RWPE2 (cell line): ENCODE measurements at regions not wholly inside any gene's neighbourhood (a gene's known extent, or its start where the extent isn't known, plus 50 kb on each side); places are given as distances from the start of the nearest gene placed in this dataset.
"Not testable (repeated sequence)": the region's sequence is repeated elsewhere in the genome, so short reads cannot be mapped to it uniquely, and the experiment has no call there.

Source experiments
- ATAC-seq: fragments of 200-7000 bp; cut with Tn5 transposase; 3 replicates; pipeline ENCODE4 v1.9.1; 2021; ENCODE audit warnings: low read depth
- DNase-seq: peaks from one replicate; pipeline ENCODE4 v3.0.0-alpha.2; 2020; ENCODE audit warnings: low spot score
- H3K27ac ChIP-seq: fragments of 450-650 bp; 2 replicates; pipeline ENCODE4 v1.5.1; 2017; ENCODE audit warnings: mild to moderate bottlenecking; ENCODE audit not compliant: poor library complexity, severe bottlenecking
- H3K27me3 ChIP-seq: fragments of 250-450 bp; sonication (Bioruptor Pico); 2 replicates; pipeline ENCODE4 v1.5.1; 2021; ENCODE audit warnings: mild to moderate bottlenecking, moderate library complexity; ENCODE audit not compliant: insufficient read depth, poor library complexity, severe bottlenecking
- H3K36me3 ChIP-seq: fragments of 250-450 bp; sonication (Bioruptor Pico); 2 replicates; pipeline ENCODE4 v1.5.1; 2020; ENCODE audit warnings: low read depth, mild to moderate bottlenecking, moderate library complexity
- H3K4me1 ChIP-seq: fragments of 250-450 bp; sonication (Bioruptor Pico); 2 replicates; pipeline ENCODE4 v1.5.1; 2021; ENCODE audit warnings: mild to moderate bottlenecking, moderate library complexity; ENCODE audit not compliant: insufficient read depth, poor library complexity, severe bottlenecking
- H3K4me3 ChIP-seq: fragments of 250-450 bp; sonication (Bioruptor Pico); 2 replicates; pipeline ENCODE4 v1.5.1; 2021; ENCODE audit warnings: mild to moderate bottlenecking, moderate library complexity; ENCODE audit not compliant: severe bottlenecking
- H3K9me3 ChIP-seq: fragments of 250-450 bp; sonication (Bioruptor Pico); 2 replicates; pipeline ENCODE4 v1.5.1; 2021; ENCODE audit warnings: mild to moderate bottlenecking, moderate library complexity; ENCODE audit not compliant: severe bottlenecking
- CTCF ChIP-seq: fragments of 450-650 bp; IDR thresholded peaks from one replicate; pipeline ENCODE4 v1.5.1; 2017; ENCODE audit warnings: mild to moderate bottlenecking, moderate library complexity; ENCODE audit not compliant: poor library complexity, severe bottlenecking

DNA sequence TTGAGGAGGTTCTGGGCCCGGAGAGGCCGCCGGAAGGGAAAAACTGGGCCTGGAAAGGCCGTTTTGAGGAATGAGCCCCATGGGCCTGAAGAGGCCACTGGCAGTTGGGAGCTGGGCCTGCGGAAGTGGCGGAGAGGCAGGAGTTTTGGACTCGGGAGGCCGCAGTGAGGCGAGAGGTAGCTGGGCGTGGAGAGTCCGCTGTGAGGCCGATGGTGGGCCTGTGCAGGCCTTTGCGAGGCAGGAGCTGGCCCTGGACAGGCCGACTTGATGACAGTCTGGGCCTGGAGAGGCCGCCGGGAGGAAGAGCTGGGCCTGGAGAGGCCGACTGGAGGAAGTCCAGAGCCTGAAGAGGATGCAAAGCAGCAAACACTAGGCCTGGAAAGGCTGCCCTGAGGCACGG lies 259.0 kb upstream of the NUPR2 start:
- Histone ChIP-seq H3K36me3 (no peaks in the 10 kb centered on the region), H3K27ac (no peak overlapping the region), H3K27me3 (no peaks in the 10 kb centered on the region), H3K9me3 (peaks cover 3% of the 10 kb centered on the region), H3K4me1 (no peaks in the 10 kb centered on the region), H3K4me3 (no peak overlapping the region)
- TF ChIP-seq CTCF, result no peak
- ATAC-seq (no peak), DNase-seq (no peak)

- H3K36me3 ChIP-seq, DNase-seq, H3K27ac ChIP-seq, H3K27me3 ChIP-seq, H3K9me3 ChIP-seq, H3K4me1 ChIP-seq, ATAC-seq, H3K4me3 ChIP-seq: not testable (repeated sequence)
These were observed 258.4 kb upstream of the NUPR2 start for GRCh38 chr7:56374666-56375065.

- DNase-seq, result peak; percentile 100
- H3K36me3 ChIP-seq, H3K9me3 ChIP-seq, ATAC-seq, H3K4me1 ChIP-seq, H3K4me3 ChIP-seq, H3K27me3 ChIP-seq, H3K27ac ChIP-seq: not testable (repeated sequence)
These were observed 257.1 kb upstream of the NUPR2 start for GRCh38 chr7:56373314-56373713.

DNA sequence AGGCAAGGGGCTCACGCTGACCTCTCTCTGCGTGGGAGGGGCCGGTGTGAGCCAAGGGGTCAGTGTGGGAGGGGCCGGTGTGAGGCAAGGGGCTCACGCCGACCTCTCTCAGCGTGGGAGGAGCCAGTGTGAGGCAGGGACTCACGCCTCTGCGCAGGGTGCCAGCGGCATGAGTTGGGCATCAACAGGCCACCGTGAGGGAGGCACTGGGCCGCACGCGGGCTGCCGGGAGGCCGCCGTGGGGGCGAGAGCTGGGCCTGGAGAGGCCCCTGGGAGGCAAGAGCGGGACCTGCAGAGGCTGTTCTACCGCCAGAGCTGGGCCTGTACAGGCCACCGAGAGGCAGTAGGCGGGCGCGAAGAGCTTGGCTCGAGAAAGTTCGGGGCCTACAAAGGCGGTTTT lies 255.6 kb upstream of the NUPR2 start:
- DNase-seq, result peak; percentile 78
- H3K36me3 ChIP-seq, ATAC-seq, H3K9me3 ChIP-seq, H3K27me3 ChIP-seq, H3K27ac ChIP-seq, H3K4me3 ChIP-seq, H3K4me1 ChIP-seq: not testable (repeated sequence)

DNA sequence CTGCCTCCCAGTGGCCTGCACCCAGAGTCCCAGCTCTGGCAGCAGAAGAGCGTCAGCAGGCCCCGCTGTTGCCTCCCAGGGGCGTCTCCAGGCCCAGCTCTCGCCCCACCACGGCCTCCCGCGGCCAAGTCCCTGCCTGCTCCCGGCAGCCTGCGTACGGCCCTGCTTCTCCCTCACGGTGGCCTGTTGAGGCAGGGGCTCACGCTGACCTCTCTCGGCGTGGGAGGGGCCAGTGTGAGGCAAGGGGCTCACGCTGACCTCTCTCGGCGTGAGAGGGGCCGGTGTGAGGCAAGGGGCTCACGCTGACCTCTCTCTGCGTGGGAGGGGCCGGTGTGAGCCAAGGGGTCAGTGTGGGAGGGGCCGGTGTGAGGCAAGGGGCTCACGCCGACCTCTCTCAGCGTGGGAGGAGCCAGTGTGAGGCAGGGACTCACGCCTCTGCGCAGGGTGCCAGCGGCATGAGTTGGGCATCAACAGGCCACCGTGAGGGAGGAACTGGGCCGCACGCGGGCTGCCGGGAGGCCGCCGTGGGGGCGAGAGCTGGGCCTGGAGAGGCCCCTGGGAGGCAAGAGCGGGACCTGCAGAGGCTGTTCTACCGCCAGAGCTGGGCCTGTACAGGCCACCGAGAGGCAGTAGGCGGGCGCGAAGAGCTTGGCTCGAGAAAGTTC lies 254.1 kb upstream of the NUPR2 start:
- H3K4me3 ChIP-seq, H3K27me3 ChIP-seq, H3K36me3 ChIP-seq, H3K9me3 ChIP-seq, H3K27ac ChIP-seq, DNase-seq, H3K4me1 ChIP-seq, ATAC-seq: not testable (repeated sequence)

- H3K4me1 ChIP-seq, DNase-seq, H3K4me3 ChIP-seq, H3K9me3 ChIP-seq, H3K27me3 ChIP-seq, ATAC-seq, H3K36me3 ChIP-seq, H3K27ac ChIP-seq: not testable (repeated sequence)
These were observed 251.7 kb upstream of the NUPR2 start for GRCh38 chr7:56367914-56368313.

GRCh38 chr7:56367411-56367810 lies 251.2 kb upstream of the NUPR2 start:
- H3K27ac ChIP-seq, DNase-seq, ATAC-seq, H3K27me3 ChIP-seq, H3K9me3 ChIP-seq, H3K4me3 ChIP-seq, H3K36me3 ChIP-seq, H3K4me1 ChIP-seq: not testable (repeated sequence)

GRCh38 chr7:56366701-56367100 lies 250.5 kb upstream of the NUPR2 start:
- H3K9me3 ChIP-seq, H3K4me3 ChIP-seq, H3K4me1 ChIP-seq, ATAC-seq, H3K36me3 ChIP-seq, H3K27ac ChIP-seq, H3K27me3 ChIP-seq, DNase-seq: not testable (repeated sequence)

- not testable (repeated sequence) for H3K9me3 ChIP-seq, H3K4me3 ChIP-seq, H3K27me3 ChIP-seq, H3K36me3 ChIP-seq, DNase-seq, ATAC-seq, H3K27ac ChIP-seq, H3K4me1 ChIP-seq
These were observed 236.4 kb upstream of the NUPR2 start for GRCh38 chr7:56352576-56352975.

DNA sequence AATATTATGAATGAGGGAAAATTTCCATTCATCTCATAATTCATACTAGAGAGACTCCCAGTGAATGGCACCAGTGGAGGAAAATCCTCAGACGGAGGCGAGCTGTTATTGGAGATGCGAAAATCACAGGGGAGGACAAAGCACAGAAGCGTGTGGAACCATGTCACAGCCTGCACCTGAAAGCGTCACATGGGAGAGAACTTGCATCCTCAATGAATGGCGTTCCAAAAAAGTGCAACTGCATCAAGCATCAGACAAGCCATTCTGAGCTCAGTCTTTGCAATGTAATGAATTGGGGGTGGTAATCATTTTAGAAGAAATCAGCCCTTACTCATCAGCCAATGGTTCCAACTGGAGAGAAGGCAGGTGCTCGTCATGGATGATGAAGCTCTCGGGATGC lies 235.0 kb upstream of the NUPR2 start:
- H3K27me3 ChIP-seq, H3K27ac ChIP-seq, H3K4me3 ChIP-seq, ATAC-seq, H3K9me3 ChIP-seq, H3K36me3 ChIP-seq, DNase-seq, H3K4me1 ChIP-seq: not testable (repeated sequence)

- H3K36me3 ChIP-seq, ATAC-seq, H3K27ac ChIP-seq, H3K27me3 ChIP-seq, H3K4me1 ChIP-seq, H3K9me3 ChIP-seq, DNase-seq, H3K4me3 ChIP-seq: not testable (repeated sequence)
These were observed 232.1 kb upstream of the NUPR2 start for GRCh38 chr7:56348311-56348710.
